ENCODE measurements at regions not wholly inside any gene's neighbourhood (a gene's known extent, or its start where the extent isn't known, plus 50 kb on each side); places are given as distances from the start of the nearest gene placed in this dataset.

- TF ChIP-seq CTCF (IDR thresholded peaks at IDR 0.05) (no peak), POLR2A (IDR thresholded peaks at IDR 0.05) (no peak)
These were observed 58.5 kb upstream of the PIK3CG start for GRCh38 chr7:106806556-106806955.
